ENCODE measurements at regions not wholly inside any gene's neighbourhood (a gene's known extent, or its start where the extent isn't known, plus 50 kb on each side); places are given as distances from the start of the nearest gene placed in this dataset.

- no CpG with 5 or more reads among the region's 3 CpGs for WGBS (ENCODE audit: insufficient coverage)
- no peak overlapping the region for H3K27ac ChIP-seq (ENCODE audit: low read depth, low read length)
- no peaks in the 10 kb centered on the region for H3K9me3 ChIP-seq (ENCODE audit: control insufficient read depth, insufficient read depth, low read length)
- no peaks in the 10 kb centered on the region for H3K4me1 ChIP-seq (ENCODE audit: control insufficient read depth, insufficient read depth, low read length)
- no peaks in the 10 kb centered on the region for H3K36me3 ChIP-seq (ENCODE audit: control insufficient read depth, insufficient read depth, low read length)
- no peak for DNase-seq (ENCODE audit: low read depth in 4 of 6, low spot score in 6 of 6)
- no peak overlapping the region for H3K4me3 ChIP-seq (ENCODE audit: low read depth, low read length)
- H3K27me3 ChIP-seq (ENCODE audit: control insufficient read depth, insufficient read depth, low read length) = no peaks in the 10 kb centered on the region
Observed at GRCh38 chr13:108026680-108027410, 188.5 kb downstream of the LIG4 start.

DNA sequence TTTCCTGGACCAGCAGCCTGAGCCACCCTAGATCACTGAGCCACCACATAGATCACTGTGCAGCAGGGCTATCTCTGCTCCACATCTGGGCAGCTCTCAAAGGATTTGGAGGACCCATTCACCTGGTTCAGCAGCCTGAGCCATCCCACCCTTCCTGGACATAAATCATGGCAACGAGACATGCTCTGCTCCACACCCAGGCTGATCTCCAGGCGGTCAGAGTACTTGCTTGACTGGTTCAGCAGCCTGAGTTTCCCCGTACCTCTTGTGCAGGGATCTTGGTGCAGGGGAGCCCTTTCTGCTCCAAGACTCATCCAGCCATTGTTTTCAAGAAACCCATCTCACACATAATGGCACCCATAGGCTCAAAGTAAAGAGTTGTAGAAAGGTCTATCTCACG is 195.3 kb downstream of the LIG4 start:
- H3K9me3 ChIP-seq (ENCODE audit: control insufficient read depth, insufficient read depth, low read length) = peaks cover 3% of the 10 kb centered on the region
- 90% methylated on average over 2 of the region's 4 CpGs for WGBS (ENCODE audit: insufficient coverage)
- no peaks in the 10 kb centered on the region for H3K36me3 ChIP-seq (ENCODE audit: control insufficient read depth, insufficient read depth, low read length)
- no peak overlapping the region for H3K27ac ChIP-seq (ENCODE audit: low read depth, low read length)
- no peaks in the 10 kb centered on the region for H3K27me3 ChIP-seq (ENCODE audit: control insufficient read depth, insufficient read depth, low read length)
- no peak overlapping the region for H3K4me3 ChIP-seq (ENCODE audit: low read depth, low read length)
- no peak for DNase-seq (ENCODE audit: low read depth in 4 of 6, low spot score in 6 of 6)
- H3K4me1 ChIP-seq (ENCODE audit: control insufficient read depth, insufficient read depth, low read length) = no peaks in the 10 kb centered on the region

DNA sequence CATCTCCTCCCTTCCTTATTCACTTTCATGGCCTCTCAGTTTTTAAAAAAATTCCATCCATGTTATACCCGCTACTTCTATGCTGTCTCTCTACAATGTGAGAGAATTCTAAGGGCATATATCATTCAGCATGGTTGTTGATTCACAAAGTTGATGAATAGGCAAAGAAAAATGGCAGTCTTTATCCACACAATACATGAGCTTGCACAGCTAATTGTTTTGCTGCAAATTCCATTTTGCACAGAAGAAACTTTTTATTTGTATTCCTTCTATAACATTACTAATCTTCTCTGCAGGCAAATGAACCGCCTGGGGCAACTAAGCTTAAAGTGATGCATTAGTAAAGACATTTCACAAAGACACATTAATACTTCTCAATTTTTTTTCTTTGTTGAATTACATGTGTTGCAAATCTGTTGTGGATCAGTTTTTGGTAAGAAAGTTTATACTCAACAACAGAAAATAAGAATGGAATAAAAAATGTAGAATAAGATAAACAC is 196.9 kb downstream of the LIG4 start:
- Histone ChIP-seq H3K36me3 (ENCODE audit: control insufficient read depth, insufficient read depth, low read length) (no peaks in the 10 kb centered on the region), H3K4me3 (ENCODE audit: low read depth, low read length) (no peak overlapping the region), H3K4me1 (ENCODE audit: control insufficient read depth, insufficient read depth, low read length) (no peaks in the 10 kb centered on the region), H3K27ac (ENCODE audit: low read depth, low read length) (no peak overlapping the region), H3K9me3 (ENCODE audit: control insufficient read depth, insufficient read depth, low read length) (peaks cover 3% of the 10 kb centered on the region), H3K27me3 (ENCODE audit: control insufficient read depth, insufficient read depth, low read length) (no peaks in the 10 kb centered on the region)
- no peak for DNase-seq (ENCODE audit: low read depth in 4 of 6, low spot score in 6 of 6)
- WGBS (ENCODE audit: insufficient coverage) = no CpG with 5 or more reads among the region's 2 CpGs

DNA sequence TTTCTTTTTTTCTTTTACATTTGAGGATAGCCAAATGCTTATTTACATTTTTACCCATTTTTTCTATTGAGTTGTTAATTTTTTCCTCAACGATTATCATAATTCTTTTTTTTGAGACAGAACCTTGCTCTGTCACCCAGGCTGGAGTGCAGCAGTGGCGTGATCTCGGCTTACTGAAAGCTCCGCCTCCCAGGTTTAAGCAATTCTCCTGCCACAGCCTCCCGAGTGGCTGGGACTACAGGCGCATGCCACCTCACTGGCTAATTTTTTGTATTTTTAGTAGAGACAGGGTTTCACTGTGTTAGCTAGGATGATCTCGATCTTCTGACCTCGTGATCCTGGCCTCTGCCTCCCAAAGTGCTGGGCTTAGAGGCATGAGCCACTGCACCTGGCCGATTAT is 208.7 kb downstream of the LIG4 start:
- Histone ChIP-seq H3K27ac (ENCODE audit: low read depth, low read length) (no peak overlapping the region), H3K4me1 (ENCODE audit: control insufficient read depth, insufficient read depth, low read length) (no peaks in the 10 kb centered on the region), H3K9me3 (ENCODE audit: control insufficient read depth, insufficient read depth, low read length) (no peaks in the 10 kb centered on the region), H3K4me3 (ENCODE audit: low read depth, low read length) (no peak overlapping the region), H3K36me3 (ENCODE audit: control insufficient read depth, insufficient read depth, low read length) (no peaks in the 10 kb centered on the region), H3K27me3 (ENCODE audit: control insufficient read depth, insufficient read depth, low read length) (no peaks in the 10 kb centered on the region)
- DNase-seq (ENCODE audit: low read depth in 4 of 6, low spot score in 6 of 6) = no peak
- 100% methylated on average over 5 of the region's 9 CpGs for WGBS (ENCODE audit: insufficient coverage)

DNA sequence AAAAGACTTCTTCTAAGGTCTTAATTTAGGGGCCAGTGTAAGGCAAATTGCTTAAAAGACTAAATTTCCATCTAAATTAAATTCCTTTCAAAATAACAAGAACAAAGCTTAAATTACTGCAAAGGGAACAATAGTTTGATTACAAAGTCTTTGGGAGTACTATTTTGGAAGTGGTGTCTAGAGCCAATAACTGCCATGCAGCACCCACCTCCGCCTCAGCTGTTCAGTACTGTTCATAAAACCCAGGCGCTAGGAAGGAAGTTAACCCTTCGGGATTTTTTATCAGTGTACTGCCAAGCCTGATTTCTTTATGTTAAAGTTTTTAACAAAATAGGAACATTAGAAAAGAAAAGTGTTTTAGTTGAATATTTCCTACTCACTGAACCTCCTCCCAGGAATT is 210.1 kb downstream of the LIG4 start:
- Histone ChIP-seq H3K9me3 (ENCODE audit: control insufficient read depth, insufficient read depth, low read length) (no peaks in the 10 kb centered on the region), H3K4me1 (ENCODE audit: control insufficient read depth, insufficient read depth, low read length) (no peaks in the 10 kb centered on the region), H3K27ac (ENCODE audit: low read depth, low read length) (no peak overlapping the region), H3K36me3 (ENCODE audit: control insufficient read depth, insufficient read depth, low read length) (no peaks in the 10 kb centered on the region), H3K27me3 (ENCODE audit: control insufficient read depth, insufficient read depth, low read length) (no peaks in the 10 kb centered on the region), H3K4me3 (ENCODE audit: low read depth, low read length) (no peak overlapping the region)
- no CpG with 5 or more reads among the region's 3 CpGs for WGBS (ENCODE audit: insufficient coverage)
- peak in 2 of 6 donors; percentile 2 to 9 for DNase-seq (ENCODE audit: low read depth in 4 of 6, low spot score in 6 of 6)

- Histone ChIP-seq H3K27ac (ENCODE audit: low read depth, low read length) (no peak overlapping the region), H3K9me3 (ENCODE audit: control insufficient read depth, insufficient read depth, low read length) (no peaks in the 10 kb centered on the region), H3K36me3 (ENCODE audit: control insufficient read depth, insufficient read depth, low read length) (no peaks in the 10 kb centered on the region), H3K4me3 (ENCODE audit: low read depth, low read length) (no peak overlapping the region), H3K27me3 (ENCODE audit: control insufficient read depth, insufficient read depth, low read length) (no peaks in the 10 kb centered on the region), H3K4me1 (ENCODE audit: control insufficient read depth, insufficient read depth, low read length) (no peaks in the 10 kb centered on the region)
- 90% methylated on average over 2 of the region's 3 CpGs for WGBS (ENCODE audit: insufficient coverage)
- peak in 2 of 6 donors; percentile 7 to 10 for DNase-seq (ENCODE audit: low read depth in 4 of 6, low spot score in 6 of 6)
Observed at GRCh38 chr13:108003626-108004025, 211.7 kb downstream of the LIG4 start.

GRCh38 chr13:108000998-108001397 is 214.3 kb downstream of the LIG4 start:
- WGBS (ENCODE audit: insufficient coverage) = 69% methylated on average over 3 of the region's 3 CpGs
- no peaks in the 10 kb centered on the region for H3K9me3 ChIP-seq (ENCODE audit: control insufficient read depth, insufficient read depth, low read length)
- no peak overlapping the region for H3K4me3 ChIP-seq (ENCODE audit: low read depth, low read length)
- no peaks in the 10 kb centered on the region for H3K27me3 ChIP-seq (ENCODE audit: control insufficient read depth, insufficient read depth, low read length)
- DNase-seq (ENCODE audit: low read depth in 4 of 6, low spot score in 6 of 6) = no peak
- H3K36me3 ChIP-seq (ENCODE audit: control insufficient read depth, insufficient read depth, low read length) = no peaks in the 10 kb centered on the region
- H3K27ac ChIP-seq (ENCODE audit: low read depth, low read length) = no peak overlapping the region
- H3K4me1 ChIP-seq (ENCODE audit: control insufficient read depth, insufficient read depth, low read length) = no peaks in the 10 kb centered on the region

DNA sequence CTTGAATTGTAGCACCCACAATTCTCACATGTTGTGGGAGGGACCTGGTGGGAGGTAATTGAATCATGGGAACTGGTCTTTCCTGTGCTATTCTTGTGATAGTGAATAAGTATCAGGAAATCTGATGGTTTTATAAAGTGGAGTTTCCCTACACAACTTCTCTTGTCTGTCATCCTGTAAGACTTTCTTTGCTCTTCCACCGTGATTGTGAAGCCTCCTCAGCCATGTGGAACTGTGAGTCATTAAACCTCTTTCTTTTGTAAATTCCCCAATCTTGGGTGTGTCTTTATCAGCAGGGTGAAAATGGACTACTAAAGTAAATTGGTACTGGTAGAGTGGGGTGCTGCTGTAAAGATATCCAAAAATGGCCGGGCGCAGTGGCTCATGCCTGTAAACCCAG is 215.6 kb downstream of the LIG4 start:
- no peak overlapping the region for H3K4me3 ChIP-seq (ENCODE audit: low read depth, low read length)
- WGBS (ENCODE audit: insufficient coverage) = 100% methylated on average over 2 of the region's 3 CpGs
- no peak overlapping the region for H3K27ac ChIP-seq (ENCODE audit: low read depth, low read length)
- H3K36me3 ChIP-seq (ENCODE audit: control insufficient read depth, insufficient read depth, low read length) = no peaks in the 10 kb centered on the region
- no peaks in the 10 kb centered on the region for H3K27me3 ChIP-seq (ENCODE audit: control insufficient read depth, insufficient read depth, low read length)
- no peaks in the 10 kb centered on the region for H3K4me1 ChIP-seq (ENCODE audit: control insufficient read depth, insufficient read depth, low read length)
- DNase-seq (ENCODE audit: low read depth in 4 of 6, low spot score in 6 of 6) = no peak
- H3K9me3 ChIP-seq (ENCODE audit: control insufficient read depth, insufficient read depth, low read length) = no peaks in the 10 kb centered on the region

- Histone ChIP-seq H3K4me1 (ENCODE audit: control insufficient read depth, insufficient read depth, low read length) (no peaks in the 10 kb centered on the region), H3K4me3 (ENCODE audit: low read depth, low read length) (no peak overlapping the region), H3K27me3 (ENCODE audit: control insufficient read depth, insufficient read depth, low read length) (no peaks in the 10 kb centered on the region), H3K9me3 (ENCODE audit: control insufficient read depth, insufficient read depth, low read length) (no peaks in the 10 kb centered on the region), H3K27ac (ENCODE audit: low read depth, low read length) (no peak overlapping the region), H3K36me3 (ENCODE audit: control insufficient read depth, insufficient read depth, low read length) (no peaks in the 10 kb centered on the region)
- no peak for DNase-seq (ENCODE audit: low read depth in 4 of 6, low spot score in 6 of 6)
Observed at GRCh38 chr13:107994137-107994536, 221.2 kb downstream of the LIG4 start.

GRCh38 chr13:107993239-107993949 is 221.9 kb downstream of the LIG4 start:
- WGBS (ENCODE audit: insufficient coverage) = 60% methylated on average over 1 of the region's 4 CpGs
- Histone ChIP-seq H3K36me3 (ENCODE audit: control insufficient read depth, insufficient read depth, low read length) (no peaks in the 10 kb centered on the region), H3K4me3 (ENCODE audit: low read depth, low read length) (no peak overlapping the region), H3K4me1 (ENCODE audit: control insufficient read depth, insufficient read depth, low read length) (no peaks in the 10 kb centered on the region), H3K27me3 (ENCODE audit: control insufficient read depth, insufficient read depth, low read length) (no peaks in the 10 kb centered on the region), H3K9me3 (ENCODE audit: control insufficient read depth, insufficient read depth, low read length) (peaks cover 2% of the 10 kb centered on the region), H3K27ac (ENCODE audit: low read depth, low read length) (no peak overlapping the region)
- DNase-seq (ENCODE audit: low read depth in 4 of 6, low spot score in 6 of 6) = peak in 1 of 6 donors; percentile 28
